IMR-90 (cell line): ENCODE measurements at regions not wholly inside any gene's neighbourhood (a gene's known extent, or its start where the extent isn't known, plus 50 kb on each side); places are given as distances from the start of the nearest gene placed in this dataset.

Experiments used
- ATAC-seq: fragments of 200-7000 bp; cut with Tn5 transposase; 2 replicates; pipeline ENCODE4 v1.9.1; 2020; ENCODE audit warnings: low read depth, mild to moderate bottlenecking, moderate library complexity
- BruUV-seq: library from RNA; stranded (reverse); fragments of 400-500 nt; replicated peaks from 2 replicates; lab custom pipeline; 2021; lab: Mats Ljungman, UMichigan
- CTCF ChIA-PET: fragments of 300-600 bp; formaldehyde crosslinking; extraction: SDS; loops from one replicate; lab custom pipeline; 2021; ENCODE audit warnings: antibody characterized with exemption; lab: Yijun Ruan, JAX
- POLR2A ChIA-PET: fragments of 300-600 bp; sonication (Branson Sonifier 250); formaldehyde crosslinking; loops from one replicate; lab custom pipeline; 2022; ENCODE audit warnings: antibody characterized with exemption; ENCODE audit not compliant: unreplicated experiment; lab: Charles Lee
- DNase-seq: peaks from one replicate; pipeline ENCODE4 v3.0.0; 2013
- H2AFZ ChIP-seq: replicated peaks from 2 replicates; pipeline ENCODE3; 2013; ENCODE audit warnings: low read length, mild to moderate bottlenecking; ENCODE audit not compliant: poor library complexity
- H2AK5ac ChIP-seq: 2 replicates; pipeline ENCODE4 v1.6.1; 2013; ENCODE audit warnings: low read depth, low read length, inconsistent platforms
- H2AK9ac ChIP-seq: replicated peaks from 2 replicates; pipeline ENCODE3; 2013; ENCODE audit warnings: mild to moderate bottlenecking, low read depth, low read length, moderate library complexity; ENCODE audit not compliant: poor library complexity
- H2BK120ac ChIP-seq: 2 replicates; pipeline ENCODE4 v1.6.1; 2013; ENCODE audit warnings: low read depth, low read length, inconsistent platforms
- H2BK15ac ChIP-seq: 3 replicates; pipeline ENCODE4 v1.6.1; 2013; ENCODE audit warnings: low read depth, low read length, inconsistent platforms
- H2BK20ac ChIP-seq: 2 replicates; pipeline ENCODE4 v1.6.1; 2013; ENCODE audit warnings: low read depth, mild to moderate bottlenecking, inconsistent platforms, low read length, moderate library complexity
- H2BK5ac ChIP-seq: 2 replicates; pipeline ENCODE4 v1.6.1; 2013; ENCODE audit warnings: mild to moderate bottlenecking, low read depth, low read length, inconsistent platforms; ENCODE audit not compliant: poor library complexity, severe bottlenecking
- H3K14ac ChIP-seq: replicated peaks from 2 replicates; pipeline ENCODE4 v1.6.1; 2013; ENCODE audit warnings: low read depth, low read length, inconsistent platforms
- H3K18ac ChIP-seq: 2 replicates; pipeline ENCODE4 v1.6.1; 2013; ENCODE audit warnings: low read depth, low read length, control low read depth
- H3K23ac ChIP-seq: 2 replicates; pipeline ENCODE4 v1.6.1; 2013; ENCODE audit warnings: low read depth, low read length, inconsistent platforms
- H3K27ac ChIP-seq: 2 replicates; pipeline ENCODE4 v1.5.1; 2013; ENCODE audit warnings: mild to moderate bottlenecking, control low read depth, low read length; ENCODE audit not compliant: insufficient read depth
- H3K27me3 ChIP-seq: 2 replicates; pipeline ENCODE4 v1.6.1; 2013; ENCODE audit warnings: low read length; ENCODE audit not compliant: control insufficient read depth, insufficient read depth
- H3K36me3 ChIP-seq: 2 replicates; pipeline ENCODE4 v1.6.1; 2013; ENCODE audit warnings: low read length, mixed read lengths; ENCODE audit not compliant: control insufficient read depth, insufficient read depth
- H3K4ac ChIP-seq: 2 replicates; pipeline ENCODE4 v1.6.1; 2013; ENCODE audit warnings: low read depth, low read length, inconsistent platforms
- H3K4me1 ChIP-seq: 2 replicates; pipeline ENCODE4 v1.6.1; 2013; ENCODE audit warnings: low read length, mixed read lengths; ENCODE audit not compliant: control insufficient read depth, insufficient read depth
- H3K4me2 ChIP-seq: 2 replicates; pipeline ENCODE4 v1.6.1; 2013; ENCODE audit warnings: low read depth, mild to moderate bottlenecking, control low read depth, low read length, moderate library complexity
- H3K4me3 ChIP-seq: 2 replicates; pipeline ENCODE4 v1.5.1; 2013; ENCODE audit warnings: low read depth, mild to moderate bottlenecking, control low read depth, low read length, moderate library complexity; ENCODE audit not compliant: insufficient read depth
- H3K56ac ChIP-seq: 2 replicates; pipeline ENCODE4 v1.6.1; 2013; ENCODE audit warnings: low read length, inconsistent platforms; ENCODE audit not compliant: insufficient read depth; ENCODE audit errors: extremely low read depth
- H3K79me1 ChIP-seq, 2 experiments: 2 replicates each; pipeline ENCODE4 v1.6.1; 2013; ENCODE audit warnings: low read length in 2 of 2, inconsistent platforms in 1 of 2, low read depth in 1 of 2
- H3K9ac ChIP-seq: 2 replicates; pipeline ENCODE4 v1.6.1; 2013; ENCODE audit warnings: low read depth, low read length, control low read depth
- H3K9me1 ChIP-seq: 2 replicates; pipeline ENCODE4 v1.6.1; 2013; ENCODE audit warnings: low read length, inconsistent platforms; ENCODE audit not compliant: insufficient read depth
- H3K9me3 ChIP-seq: 2 replicates; pipeline ENCODE4 v1.6.1; 2013; ENCODE audit warnings: low read length; ENCODE audit not compliant: control insufficient read depth, insufficient read depth
- H4K20me1 ChIP-seq: 2 replicates; pipeline ENCODE4 v1.6.1; 2013; ENCODE audit warnings: low read length, inconsistent platforms; ENCODE audit not compliant: insufficient read depth
- H4K5ac ChIP-seq: 2 replicates; pipeline ENCODE4 v1.6.1; 2013; ENCODE audit warnings: mild to moderate bottlenecking, low read depth, low read length, control low read depth
- H4K8ac ChIP-seq, 2 experiments: 2 replicates each; pipeline ENCODE4 v1.6.1; 2013; ENCODE audit warnings: low read depth in 2 of 2, low read length in 2 of 2, control low read depth in 1 of 2, inconsistent platforms in 1 of 2
- H4K91ac ChIP-seq: 2 replicates; pipeline ENCODE4 v1.6.1; 2013; ENCODE audit warnings: low read depth, low read length, inconsistent platforms; ENCODE audit not compliant: insufficient read depth
- BHLHE40 ChIP-seq: fragments of 150-350 bp; IDR thresholded peaks from 2 replicates; pipeline ENCODE4 v1.6.1; 2016; ENCODE audit warnings: mild to moderate bottlenecking, low read depth, low read length
- CEBPB ChIP-seq: IDR thresholded peaks from 2 replicates; pipeline ENCODE4 v1.6.1; 2012; ENCODE audit warnings: low read depth, low read length, improper control_type of control experiment
- CHD1 ChIP-seq: IDR thresholded peaks from 2 replicates; pipeline ENCODE4 v1.6.1; 2012; ENCODE audit warnings: low read depth, low read length, improper control_type of control experiment
- FOS ChIP-seq: fragments of 150-350 bp; IDR thresholded peaks from 2 replicates; pipeline ENCODE4 v1.6.1; 2016; ENCODE audit warnings: low read depth, low read length
- MAFK ChIP-seq: IDR thresholded peaks from 2 replicates; pipeline ENCODE4 v1.6.1; 2012; ENCODE audit warnings: low read depth, low read length, improper control_type of control experiment
- MAZ ChIP-seq: IDR thresholded peaks from 2 replicates; pipeline ENCODE4 v1.6.1; 2012; ENCODE audit warnings: low read depth, mild to moderate bottlenecking, low read length, improper control_type of control experiment, moderate library complexity, borderline replicate concordance
- MXI1 ChIP-seq: IDR thresholded peaks from 2 replicates; pipeline ENCODE4 v1.6.1; 2012; ENCODE audit warnings: low read depth, mild to moderate bottlenecking, low read length, moderate library complexity, borderline replicate concordance
- NFE2L2 ChIP-seq: fragments of 150-350 bp; IDR thresholded peaks from 2 replicates; pipeline ENCODE4 v1.6.1; 2016; ENCODE audit warnings: low read depth, mild to moderate bottlenecking, low read length
- POLR2A ChIP-seq: IDR thresholded peaks from 2 replicates; pipeline ENCODE4 v1.6.1; 2012; ENCODE audit warnings: mild to moderate bottlenecking, low read depth, low read length
- RAD21 ChIP-seq: IDR thresholded peaks from 2 replicates; pipeline ENCODE4 v1.6.1; 2012; ENCODE audit warnings: low read length, improper control_type of control experiment
- RCOR1 ChIP-seq: IDR thresholded peaks from 2 replicates; pipeline ENCODE4 v1.6.1; 2012; ENCODE audit warnings: mild to moderate bottlenecking, low read length, improper control_type of control experiment; ENCODE audit not compliant: insufficient replicate concordance
- RFX5 ChIP-seq: IDR thresholded peaks from 2 replicates; pipeline ENCODE4 v1.8.0; 2012; ENCODE audit warnings: low read depth, mild to moderate bottlenecking, low read length, moderate library complexity
- SMC3 ChIP-seq: fragments of 150-350 bp; IDR thresholded peaks from 2 replicates; pipeline ENCODE4 v1.6.1; 2016; ENCODE audit warnings: low read depth, mild to moderate bottlenecking, antibody characterized with exemption, low read length, moderate library complexity
- WGBS, 2 experiments: methylation state at CpG; one replicate each; pipeline versions ENCODE4 v1.1.5 to v1.1.7; 2013; ENCODE audit warnings: missing lambda C conversion rate in 2 of 2; ENCODE audit not compliant: insufficient read length in 1 of 2; ENCODE audit errors: extremely low coverage in 2 of 2; 5-methylcytosine and 5-hydroxymethylcytosine counted together
- dilution Hi-C: fragments of 300-500 bp; cut with HindIII; formaldehyde crosslinking; loops from one replicate; pipeline ENCODE4 v1.14.3; 2018; ENCODE audit warnings: low sequenced_read_pairs; ENCODE audit not compliant: unreplicated experiment
- in situ Hi-C: fragments of 300-500 bp; cut with MboI; formaldehyde crosslinking; loops from 3 replicates; pipeline ENCODE4 v1.14.3; 2019; ENCODE audit warnings: low sequenced_read_pairs, inconsistent platforms, mixed read lengths
- intact Hi-C: fragments of 100-400 bp; cut with micrococcal nuclease; formaldehyde crosslinking; loops from 2 replicates; pipeline ENCODE4 v1.10.0; 2022
- TF ChIP-seq, protein P1 (sequence below): conservative IDR thresholded peaks from 2 replicates; pipeline ENCODE4 v1.5.1; 2012; ENCODE audit warnings: mild to moderate bottlenecking, low read depth, low read length, improper control_type of control experiment
- TF ChIP-seq, protein P2 (sequence below): fragments of 150-350 bp; IDR thresholded peaks from 2 replicates; pipeline ENCODE4 v1.6.1; 2016; ENCODE audit warnings: low read depth, mild to moderate bottlenecking, low read length, moderate library complexity, borderline replicate concordance
- TF ChIP-seq, protein P3 (sequence below): fragments of 150-350 bp; IDR thresholded peaks from 2 replicates; pipeline ENCODE4 v1.6.1; 2017; ENCODE audit warnings: mild to moderate bottlenecking, antibody characterized with exemption, low read length, low read depth

DNA sequence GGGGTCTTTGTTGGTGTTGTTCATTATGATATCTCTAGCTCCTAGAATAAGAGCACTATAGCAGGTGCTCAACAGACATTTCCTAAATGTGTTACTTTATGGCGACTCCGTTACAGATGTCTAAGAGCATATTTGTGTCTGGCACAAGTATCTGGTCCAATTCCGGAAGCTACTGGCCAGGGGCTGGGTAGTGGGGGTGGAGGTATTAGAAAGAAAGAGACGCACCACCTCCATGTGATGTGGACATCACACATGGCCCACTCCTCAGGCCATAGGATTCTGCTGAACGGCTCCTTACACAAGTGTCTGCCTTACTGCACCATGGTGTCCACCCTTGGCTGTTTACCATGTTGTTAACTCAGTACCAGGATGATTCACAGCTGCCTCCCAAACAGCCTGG lies 296.8 kb upstream of the MKI67 start:
- no peak overlapping the region for H3K14ac ChIP-seq
- no peak overlapping the region for H3K4me2 ChIP-seq
- dilution Hi-C loops = no loop called here
- no peak overlapping the region for H4K5ac ChIP-seq
- H3K56ac ChIP-seq = no peak overlapping the region
- H4K91ac ChIP-seq = no peak overlapping the region
- H3K79me1 ChIP-seq = no peaks in the 10 kb centered on the region
- WGBS, 2 experiments = no CpG with 5 or more reads among the region's 5 CpGs
- no peak overlapping the region for H3K23ac ChIP-seq
- no peaks in the 10 kb centered on the region for H4K20me1 ChIP-seq
- no peaks in the 10 kb centered on the region for H3K9me1 ChIP-seq
- H3K9ac ChIP-seq = no peak overlapping the region
- no peak overlapping the region for H2AK5ac ChIP-seq
- ChIA-PET POLR2A (no interaction called here), CTCF (no interaction called here)
- TF ChIP-seq, protein P1, sequence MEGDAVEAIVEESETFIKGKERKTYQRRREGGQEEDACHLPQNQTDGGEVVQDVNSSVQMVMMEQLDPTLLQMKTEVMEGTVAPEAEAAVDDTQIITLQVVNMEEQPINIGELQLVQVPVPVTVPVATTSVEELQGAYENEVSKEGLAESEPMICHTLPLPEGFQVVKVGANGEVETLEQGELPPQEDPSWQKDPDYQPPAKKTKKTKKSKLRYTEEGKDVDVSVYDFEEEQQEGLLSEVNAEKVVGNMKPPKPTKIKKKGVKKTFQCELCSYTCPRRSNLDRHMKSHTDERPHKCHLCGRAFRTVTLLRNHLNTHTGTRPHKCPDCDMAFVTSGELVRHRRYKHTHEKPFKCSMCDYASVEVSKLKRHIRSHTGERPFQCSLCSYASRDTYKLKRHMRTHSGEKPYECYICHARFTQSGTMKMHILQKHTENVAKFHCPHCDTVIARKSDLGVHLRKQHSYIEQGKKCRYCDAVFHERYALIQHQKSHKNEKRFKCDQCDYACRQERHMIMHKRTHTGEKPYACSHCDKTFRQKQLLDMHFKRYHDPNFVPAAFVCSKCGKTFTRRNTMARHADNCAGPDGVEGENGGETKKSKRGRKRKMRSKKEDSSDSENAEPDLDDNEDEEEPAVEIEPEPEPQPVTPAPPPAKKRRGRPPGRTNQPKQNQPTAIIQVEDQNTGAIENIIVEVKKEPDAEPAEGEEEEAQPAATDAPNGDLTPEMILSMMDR = no peak
- TF ChIP-seq CHD1 = no peak
- TF ChIP-seq MAFK = no peak
- TF ChIP-seq, protein P2, sequence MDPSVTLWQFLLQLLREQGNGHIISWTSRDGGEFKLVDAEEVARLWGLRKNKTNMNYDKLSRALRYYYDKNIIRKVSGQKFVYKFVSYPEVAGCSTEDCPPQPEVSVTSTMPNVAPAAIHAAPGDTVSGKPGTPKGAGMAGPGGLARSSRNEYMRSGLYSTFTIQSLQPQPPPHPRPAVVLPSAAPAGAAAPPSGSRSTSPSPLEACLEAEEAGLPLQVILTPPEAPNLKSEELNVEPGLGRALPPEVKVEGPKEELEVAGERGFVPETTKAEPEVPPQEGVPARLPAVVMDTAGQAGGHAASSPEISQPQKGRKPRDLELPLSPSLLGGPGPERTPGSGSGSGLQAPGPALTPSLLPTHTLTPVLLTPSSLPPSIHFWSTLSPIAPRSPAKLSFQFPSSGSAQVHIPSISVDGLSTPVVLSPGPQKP = no peak
- no peak for TF ChIP-seq RCOR1
- no peak for TF ChIP-seq MXI1
- TF ChIP-seq, protein P3, sequence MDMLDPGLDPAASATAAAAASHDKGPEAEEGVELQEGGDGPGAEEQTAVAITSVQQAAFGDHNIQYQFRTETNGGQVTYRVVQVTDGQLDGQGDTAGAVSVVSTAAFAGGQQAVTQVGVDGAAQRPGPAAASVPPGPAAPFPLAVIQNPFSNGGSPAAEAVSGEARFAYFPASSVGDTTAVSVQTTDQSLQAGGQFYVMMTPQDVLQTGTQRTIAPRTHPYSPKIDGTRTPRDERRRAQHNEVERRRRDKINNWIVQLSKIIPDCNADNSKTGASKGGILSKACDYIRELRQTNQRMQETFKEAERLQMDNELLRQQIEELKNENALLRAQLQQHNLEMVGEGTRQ = no peak
- TF ChIP-seq POLR2A = no peak
- no peak for TF ChIP-seq NFE2L2
- no peak for TF ChIP-seq CEBPB
- TF ChIP-seq SMC3 = no peak
- no peak for TF ChIP-seq RAD21
- TF ChIP-seq FOS = no peak
- no peak for TF ChIP-seq MAZ
- TF ChIP-seq RFX5 = no peak
- no peak for TF ChIP-seq BHLHE40
- ATAC-seq (no peak), DNase-seq (no peak)
- BruUV-seq = no TSS peak
- no peak overlapping the region for H2BK15ac ChIP-seq
- H3K4me1 ChIP-seq = no peaks in the 10 kb centered on the region
- peaks cover 33% of the 10 kb centered on the region for H3K9me3 ChIP-seq
- in situ Hi-C loops = no loop called here
- H3K36me3 ChIP-seq = no peaks in the 10 kb centered on the region
- H4K8ac ChIP-seq = no peak overlapping the region
- no peak overlapping the region for H2BK5ac ChIP-seq
- no peak overlapping the region for H3K27ac ChIP-seq
- H3K27me3 ChIP-seq = no peaks in the 10 kb centered on the region
- H2BK20ac ChIP-seq = no peak overlapping the region
- no peak overlapping the region for H3K18ac ChIP-seq
- no peak overlapping the region for H2BK120ac ChIP-seq
- no peak overlapping the region for H3K4ac ChIP-seq
- no peak overlapping the region for H2AFZ ChIP-seq
- intact Hi-C loops = no loop called here
- no peak overlapping the region for H3K4me3 ChIP-seq
- H2AK9ac ChIP-seq = no peak overlapping the region
